ENCODE measurements at regions not wholly inside any gene's neighbourhood (a gene's known extent, or its start where the extent isn't known, plus 50 kb on each side); places are given as distances from the start of the nearest gene placed in this dataset.

DNA sequence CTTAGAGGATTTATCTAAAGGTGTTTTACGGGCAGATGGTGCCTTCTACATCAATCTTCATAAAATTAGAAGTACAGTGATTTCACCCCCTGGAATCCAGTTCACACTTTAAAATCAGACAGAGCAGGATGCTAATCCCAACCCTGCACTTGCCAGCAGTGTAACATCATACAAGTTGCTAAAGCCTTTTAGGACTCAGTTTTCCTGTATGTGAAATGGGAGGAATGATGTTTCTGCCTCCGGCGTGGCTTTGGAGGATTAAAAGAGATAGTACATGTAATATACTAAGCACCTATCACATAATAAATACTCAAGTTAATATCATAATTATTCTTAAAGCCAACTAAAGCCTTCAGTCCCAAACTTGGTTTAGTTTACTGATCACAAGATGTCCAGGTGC lies 257.2 kb upstream of the THBS1 start:
- no peak for ATAC-seq
- TF ChIP-seq BACH2 (CRISPR knock-in tag; IDR thresholded peaks at IDR 0.05; ENCODE audit: borderline replicate concordance): no peak
- TF ChIP-seq ZNF8 (CRISPR knock-in tag; IDR thresholded peaks at IDR 0.05): no peak
- no peak for TF ChIP-seq ZFP3 (CRISPR knock-in tag; IDR thresholded peaks at IDR 0.05)
- TF ChIP-seq GLIS3 (CRISPR knock-in tag; IDR thresholded peaks at IDR 0.05): no peak
- TF ChIP-seq, protein P1, sequence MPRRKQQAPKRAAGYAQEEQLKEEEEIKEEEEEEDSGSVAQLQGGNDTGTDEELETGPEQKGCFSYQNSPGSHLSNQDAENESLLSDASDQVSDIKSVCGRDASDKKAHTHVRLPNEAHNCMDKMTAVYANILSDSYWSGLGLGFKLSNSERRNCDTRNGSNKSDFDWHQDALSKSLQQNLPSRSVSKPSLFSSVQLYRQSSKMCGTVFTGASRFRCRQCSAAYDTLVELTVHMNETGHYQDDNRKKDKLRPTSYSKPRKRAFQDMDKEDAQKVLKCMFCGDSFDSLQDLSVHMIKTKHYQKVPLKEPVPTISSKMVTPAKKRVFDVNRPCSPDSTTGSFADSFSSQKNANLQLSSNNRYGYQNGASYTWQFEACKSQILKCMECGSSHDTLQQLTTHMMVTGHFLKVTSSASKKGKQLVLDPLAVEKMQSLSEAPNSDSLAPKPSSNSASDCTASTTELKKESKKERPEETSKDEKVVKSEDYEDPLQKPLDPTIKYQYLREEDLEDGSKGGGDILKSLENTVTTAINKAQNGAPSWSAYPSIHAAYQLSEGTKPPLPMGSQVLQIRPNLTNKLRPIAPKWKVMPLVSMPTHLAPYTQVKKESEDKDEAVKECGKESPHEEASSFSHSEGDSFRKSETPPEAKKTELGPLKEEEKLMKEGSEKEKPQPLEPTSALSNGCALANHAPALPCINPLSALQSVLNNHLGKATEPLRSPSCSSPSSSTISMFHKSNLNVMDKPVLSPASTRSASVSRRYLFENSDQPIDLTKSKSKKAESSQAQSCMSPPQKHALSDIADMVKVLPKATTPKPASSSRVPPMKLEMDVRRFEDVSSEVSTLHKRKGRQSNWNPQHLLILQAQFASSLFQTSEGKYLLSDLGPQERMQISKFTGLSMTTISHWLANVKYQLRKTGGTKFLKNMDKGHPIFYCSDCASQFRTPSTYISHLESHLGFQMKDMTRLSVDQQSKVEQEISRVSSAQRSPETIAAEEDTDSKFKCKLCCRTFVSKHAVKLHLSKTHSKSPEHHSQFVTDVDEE (CRISPR knock-in tag; IDR thresholded peaks at IDR 0.05): no peak
- TF ChIP-seq ZC3H10 (CRISPR knock-in tag; IDR thresholded peaks at IDR 0.05): no peak
- TF ChIP-seq ZNF565 (CRISPR knock-in tag; conservative IDR thresholded peaks at IDR 0.05; ENCODE audit: low read depth): no peak
- no peak for TF ChIP-seq OSR1 (CRISPR knock-in tag; IDR thresholded peaks at IDR 0.05)
- TF ChIP-seq TOX (CRISPR knock-in tag; IDR thresholded peaks at IDR 0.05; ENCODE audit: borderline replicate concordance): no peak
- TF ChIP-seq CSDC2 (CRISPR knock-in tag; IDR thresholded peaks at IDR 0.05): no peak
- TF ChIP-seq, protein P2, sequence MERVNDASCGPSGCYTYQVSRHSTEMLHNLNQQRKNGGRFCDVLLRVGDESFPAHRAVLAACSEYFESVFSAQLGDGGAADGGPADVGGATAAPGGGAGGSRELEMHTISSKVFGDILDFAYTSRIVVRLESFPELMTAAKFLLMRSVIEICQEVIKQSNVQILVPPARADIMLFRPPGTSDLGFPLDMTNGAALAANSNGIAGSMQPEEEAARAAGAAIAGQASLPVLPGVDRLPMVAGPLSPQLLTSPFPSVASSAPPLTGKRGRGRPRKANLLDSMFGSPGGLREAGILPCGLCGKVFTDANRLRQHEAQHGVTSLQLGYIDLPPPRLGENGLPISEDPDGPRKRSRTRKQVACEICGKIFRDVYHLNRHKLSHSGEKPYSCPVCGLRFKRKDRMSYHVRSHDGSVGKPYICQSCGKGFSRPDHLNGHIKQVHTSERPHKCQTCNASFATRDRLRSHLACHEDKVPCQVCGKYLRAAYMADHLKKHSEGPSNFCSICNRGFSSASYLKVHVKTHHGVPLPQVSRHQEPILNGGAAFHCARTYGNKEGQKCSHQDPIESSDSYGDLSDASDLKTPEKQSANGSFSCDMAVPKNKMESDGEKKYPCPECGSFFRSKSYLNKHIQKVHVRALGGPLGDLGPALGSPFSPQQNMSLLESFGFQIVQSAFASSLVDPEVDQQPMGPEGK (CRISPR knock-in tag; IDR thresholded peaks at IDR 0.05; ENCODE audit: borderline replicate concordance): no peak

DNA sequence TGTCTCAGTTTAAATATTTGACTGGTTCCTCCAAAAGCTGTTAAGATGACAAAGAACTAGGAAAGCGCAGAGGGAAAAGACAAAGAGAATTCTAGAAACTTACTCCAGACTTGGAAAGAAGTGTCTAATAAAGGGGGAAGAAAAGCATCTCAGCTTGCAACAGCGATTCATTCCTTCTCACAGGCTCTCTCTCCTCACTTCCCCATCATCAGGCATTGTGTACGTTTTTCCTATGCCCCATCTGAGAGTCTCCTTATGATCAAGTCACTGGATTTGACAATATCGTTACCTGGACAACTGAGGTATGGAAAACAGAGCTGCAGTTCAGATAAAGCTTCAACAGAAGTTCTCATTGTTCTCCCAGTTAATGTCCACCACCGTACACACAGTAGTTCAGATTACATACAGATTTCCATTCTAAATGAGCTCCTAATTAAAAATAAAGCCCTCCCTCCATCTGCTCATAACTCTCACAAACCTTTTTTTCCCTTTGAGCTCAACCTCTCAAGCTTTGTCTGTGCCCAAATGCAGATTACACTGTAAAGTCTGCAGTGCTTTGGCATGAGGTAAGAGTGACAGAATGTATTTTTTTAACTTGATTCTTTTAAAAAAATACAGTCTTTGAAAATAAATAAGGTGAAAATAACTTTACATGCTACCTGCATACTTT lies 254.4 kb upstream of the THBS1 start:
- ATAC-seq: no peak
- TF ChIP-seq ZFP30 (CRISPR knock-in tag; IDR thresholded peaks at IDR 0.05): no peak
- no peak for TF ChIP-seq ZNF8 (CRISPR knock-in tag; IDR thresholded peaks at IDR 0.05)
- TF ChIP-seq, protein P2 (CRISPR knock-in tag; IDR thresholded peaks at IDR 0.05; ENCODE audit: borderline replicate concordance): no peak
- no peak for TF ChIP-seq BACH2 (CRISPR knock-in tag; IDR thresholded peaks at IDR 0.05; ENCODE audit: borderline replicate concordance)
- TF ChIP-seq TOX (CRISPR knock-in tag; IDR thresholded peaks at IDR 0.05; ENCODE audit: borderline replicate concordance): no peak

DNA sequence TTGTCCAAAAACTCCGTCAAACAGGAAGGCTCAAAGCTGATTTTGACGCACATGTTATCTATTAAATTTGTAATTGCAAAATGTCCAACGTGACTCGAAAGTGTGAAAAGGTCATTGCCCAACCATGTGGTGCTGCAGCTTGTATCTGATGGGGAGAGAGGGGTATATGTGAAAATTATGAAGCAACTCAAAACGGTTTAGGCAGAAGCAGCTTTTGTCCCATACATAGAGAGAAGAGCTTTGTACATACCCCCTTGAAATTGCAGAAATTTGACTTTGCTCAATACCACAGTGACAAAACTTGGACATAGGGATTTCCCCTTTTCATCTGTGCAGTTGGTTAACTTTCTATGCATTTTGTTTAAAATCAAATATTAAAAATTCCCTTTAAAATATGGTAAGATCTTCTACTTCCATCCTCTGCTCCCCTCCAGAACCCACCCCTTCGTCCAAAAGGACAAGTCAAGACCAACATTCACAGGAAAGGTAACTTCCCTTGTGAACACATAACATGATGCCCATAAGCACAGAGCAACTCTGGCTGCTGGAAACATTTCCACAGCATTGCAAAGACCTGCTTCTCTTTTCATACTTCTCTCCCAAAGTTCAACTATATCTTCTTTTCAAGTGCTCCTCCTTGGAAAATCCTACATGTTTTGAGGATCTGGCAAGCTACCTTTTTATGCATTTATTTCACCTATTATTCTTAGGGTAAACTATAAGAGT lies 253.7 kb upstream of the THBS1 start:
- no peak for TF ChIP-seq GLIS3 (CRISPR knock-in tag; IDR thresholded peaks at IDR 0.05)
- TF ChIP-seq, protein P2 (CRISPR knock-in tag; IDR thresholded peaks at IDR 0.05; ENCODE audit: borderline replicate concordance): no peak
- no peak for TF ChIP-seq ZFP30 (CRISPR knock-in tag; IDR thresholded peaks at IDR 0.05)
- TF ChIP-seq, protein P3, sequence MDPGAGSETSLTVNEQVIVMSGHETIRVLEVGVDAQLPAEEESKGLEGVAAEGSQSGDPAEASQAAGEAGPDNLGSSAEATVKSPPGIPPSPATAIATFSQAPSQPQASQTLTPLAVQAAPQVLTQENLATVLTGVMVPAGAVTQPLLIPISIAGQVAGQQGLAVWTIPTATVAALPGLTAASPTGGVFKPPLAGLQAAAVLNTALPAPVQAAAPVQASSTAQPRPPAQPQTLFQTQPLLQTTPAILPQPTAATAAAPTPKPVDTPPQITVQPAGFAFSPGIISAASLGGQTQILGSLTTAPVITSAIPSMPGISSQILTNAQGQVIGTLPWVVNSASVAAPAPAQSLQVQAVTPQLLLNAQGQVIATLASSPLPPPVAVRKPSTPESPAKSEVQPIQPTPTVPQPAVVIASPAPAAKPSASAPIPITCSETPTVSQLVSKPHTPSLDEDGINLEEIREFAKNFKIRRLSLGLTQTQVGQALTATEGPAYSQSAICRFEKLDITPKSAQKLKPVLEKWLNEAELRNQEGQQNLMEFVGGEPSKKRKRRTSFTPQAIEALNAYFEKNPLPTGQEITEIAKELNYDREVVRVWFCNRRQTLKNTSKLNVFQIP (CRISPR knock-in tag; IDR thresholded peaks at IDR 0.05; ENCODE audit: borderline replicate concordance, low read depth): no peak
- TF ChIP-seq TCF4 (CRISPR knock-in tag; IDR thresholded peaks at IDR 0.05; ENCODE audit: borderline replicate concordance): no peak
- no peak for TF ChIP-seq ARNTL (CRISPR knock-in tag; IDR thresholded peaks at IDR 0.05; ENCODE audit: borderline replicate concordance, low read depth)
- no peak for ATAC-seq
